Myocyte (in vitro differentiated cells): ENCODE measurements at regions not wholly inside any gene's neighbourhood (a gene's known extent, or its start where the extent isn't known, plus 50 kb on each side); places are given as distances from the start of the nearest gene placed in this dataset.

Experiments
- DNase-seq: peaks from one replicate; pipeline ENCODE4 v3.0.0-alpha.2; 2012; ENCODE audit warnings: low read depth

GRCh38 chr2:15834381-15835031, 105.8 kb upstream of the MYCN start:
- DNase-seq: no peak

- DNase-seq: no peak
Measured at GRCh38 chr2:15835991-15836688, 104.2 kb upstream of the MYCN start.

GRCh38 chr2:15836689-15837610, 103.4 kb upstream of the MYCN start:
- DNase-seq: no peak

- DNase-seq: no peak
Measured at GRCh38 chr2:15838481-15839090, 101.8 kb upstream of the MYCN start.

- DNase-seq: no peak
Measured at GRCh38 chr2:15839426-15840124, 100.8 kb upstream of the MYCN start.

GRCh38 chr2:15840148-15840547, 100.2 kb upstream of the MYCN start:
- DNase-seq: no peak

- no peak for DNase-seq
Measured at GRCh38 chr2:15840969-15841368, 99.4 kb upstream of the MYCN start.

GRCh38 chr2:15841776-15842560, 98.4 kb upstream of the MYCN start:
- DNase-seq: no peak

GRCh38 chr2:15842758-15843666, 97.3 kb upstream of the MYCN start:
- DNase-seq: no peak

GRCh38 chr2:15844211-15844801, 96.0 kb upstream of the MYCN start:
- DNase-seq: no peak

- no peak for DNase-seq
Measured at GRCh38 chr2:15845294-15845693, 95.1 kb upstream of the MYCN start.

- DNase-seq: no peak
Measured at GRCh38 chr2:15845737-15846405, 94.5 kb upstream of the MYCN start.

- DNase-seq: no peak
Measured at GRCh38 chr2:15846626-15847025, 93.7 kb upstream of the MYCN start.

- no peak for DNase-seq
Measured at GRCh38 chr2:15850534-15850933, 89.8 kb upstream of the MYCN start.

GRCh38 chr2:15851076-15851693, 89.2 kb upstream of the MYCN start:
- DNase-seq: no peak

GRCh38 chr2:15852811-15853210, 87.5 kb upstream of the MYCN start:
- no peak for DNase-seq

GRCh38 chr2:15853903-15854302, 86.4 kb upstream of the MYCN start:
- DNase-seq: no peak
